ENCODE measurements at regions not wholly inside any gene's neighbourhood (a gene's known extent, or its start where the extent isn't known, plus 50 kb on each side); places are given as distances from the start of the nearest gene placed in this dataset.
"Not testable (repeated sequence)": the region's sequence is repeated elsewhere in the genome, so short reads cannot be mapped to it uniquely, and the experiment has no call there.

- not testable (repeated sequence) for DNase-seq (ENCODE audit: low spot score)
Observed at GRCh38 chr15:21717661-21718060, 159.9 kb downstream of the POTEB start.

- not testable (repeated sequence) for DNase-seq (ENCODE audit: low spot score)
Observed at GRCh38 chr15:21705480-21705879, 172.1 kb downstream of the POTEB start.

- not testable (repeated sequence) for DNase-seq (ENCODE audit: low spot score)
Observed at GRCh38 chr15:21698620-21699019, 178.9 kb downstream of the POTEB start.

- DNase-seq (ENCODE audit: low spot score) = not testable (repeated sequence)
Observed at GRCh38 chr15:21695089-21695488, 182.4 kb downstream of the POTEB start.

- not testable (repeated sequence) for DNase-seq (ENCODE audit: low spot score)
Observed at GRCh38 chr15:21692471-21693102, 184.9 kb downstream of the POTEB start.

GRCh38 chr15:21656798-21657397 is 216.6 kb upstream of the POTEB3 start:
- not testable (repeated sequence) for DNase-seq (ENCODE audit: low spot score)

GRCh38 chr15:21656114-21656746 is 215.9 kb upstream of the POTEB3 start:
- not testable (repeated sequence) for DNase-seq (ENCODE audit: low spot score)

GRCh38 chr15:21653707-21654106 is 213.4 kb upstream of the POTEB3 start:
- DNase-seq (ENCODE audit: low spot score) = not testable (repeated sequence)

- not testable (repeated sequence) for DNase-seq (ENCODE audit: low spot score)
Observed at GRCh38 chr15:21638770-21639169, 198.5 kb upstream of the POTEB3 start.

- DNase-seq (ENCODE audit: low spot score) = not testable (repeated sequence)
Observed at GRCh38 chr15:21626694-21627093, 186.4 kb upstream of the POTEB3 start.

GRCh38 chr15:21609223-21609622 is 168.9 kb upstream of the POTEB3 start:
- not testable (repeated sequence) for DNase-seq (ENCODE audit: low spot score)

GRCh38 chr15:21565426-21565825 is 125.1 kb upstream of the POTEB3 start:
- not testable (repeated sequence) for DNase-seq (ENCODE audit: low spot score)

- DNase-seq (ENCODE audit: low spot score) = not testable (repeated sequence)
Observed at GRCh38 chr15:21551809-21552208, 111.5 kb upstream of the POTEB3 start.

GRCh38 chr15:21546182-21546903 is 106.0 kb upstream of the POTEB3 start:
- not testable (repeated sequence) for DNase-seq (ENCODE audit: low spot score)

- not testable (repeated sequence) for DNase-seq (ENCODE audit: low spot score)
Observed at GRCh38 chr15:21532785-21533184, 92.5 kb upstream of the POTEB3 start.

- DNase-seq (ENCODE audit: low spot score) = not testable (repeated sequence)
Observed at GRCh38 chr15:21516248-21516647, 75.9 kb upstream of the POTEB3 start.

GRCh38 chr15:21515296-21515695 is 75.0 kb upstream of the POTEB3 start:
- not testable (repeated sequence) for DNase-seq (ENCODE audit: low spot score)

- not testable (repeated sequence) for DNase-seq (ENCODE audit: low spot score)
Observed at GRCh38 chr15:21503021-21503420, 62.7 kb upstream of the POTEB3 start.
